Suprapubic skin (tissue), 3 donors: ENCODE measurements at regions not wholly inside any gene's neighbourhood (a gene's known extent, or its start where the extent isn't known, plus 50 kb on each side); places are given as distances from the start of the nearest gene placed in this dataset.

Experiments used
- EP300 ChIP-seq: sonication (generic); formaldehyde crosslinking; IDR thresholded peaks from one replicate; pipeline ENCODE4 v1.6.1; 2017; ENCODE audit warnings: antibody characterized with exemption
- POLR2A ChIP-seq, 2 donors: fragments of 450-650 bp; IDR thresholded peaks; one replicate each; pipeline ENCODE4 v1.6.1; 2017; ENCODE audit warnings: antibody characterized with exemption in 2 of 2, mild to moderate bottlenecking in 2 of 2, moderate library complexity in 2 of 2
- TF ChIP-seq, protein P1 (sequence below), 2 donors: fragments of 200-600 bp in 1 of 2; fragments of 450-650 bp in 1 of 2; sonication (generic) in 1 of 2; IDR thresholded peaks; one replicate each; pipeline ENCODE4 v1.5.1; 2016 to 2019; ENCODE audit warnings: antibody characterized with exemption in 2 of 2, mild to moderate bottlenecking in 1 of 2, moderate library complexity in 1 of 2

DNA sequence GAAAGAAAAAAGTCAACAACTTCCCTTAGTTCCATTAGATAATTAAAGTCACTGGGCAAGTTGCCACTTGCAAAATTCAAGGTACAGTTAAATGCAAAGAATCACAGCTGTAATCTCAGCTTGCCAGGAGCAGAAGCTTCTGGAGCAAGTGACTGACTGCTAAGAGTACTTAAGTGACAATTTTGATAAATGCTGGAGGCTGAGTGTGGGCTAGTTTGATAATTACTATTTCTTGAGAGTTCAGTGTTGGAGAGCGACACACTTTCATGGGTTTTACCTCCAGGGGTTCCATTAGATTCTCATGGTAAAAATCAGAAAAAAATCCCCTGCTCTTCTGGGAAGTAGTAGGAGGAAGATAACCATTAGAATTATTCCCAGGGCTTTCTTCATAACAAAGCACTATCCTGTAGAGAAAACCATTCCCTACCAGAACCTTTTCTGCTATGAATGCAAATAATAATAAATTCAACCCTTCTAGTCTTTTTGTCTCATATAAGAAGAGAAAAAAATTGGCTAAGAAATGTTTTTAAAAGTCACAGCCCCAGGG is 486.3 kb downstream of the POM121L12 start:
- no peak for TF ChIP-seq POLR2A (IDR thresholded peaks at IDR 0.05)
- TF ChIP-seq, protein P1, sequence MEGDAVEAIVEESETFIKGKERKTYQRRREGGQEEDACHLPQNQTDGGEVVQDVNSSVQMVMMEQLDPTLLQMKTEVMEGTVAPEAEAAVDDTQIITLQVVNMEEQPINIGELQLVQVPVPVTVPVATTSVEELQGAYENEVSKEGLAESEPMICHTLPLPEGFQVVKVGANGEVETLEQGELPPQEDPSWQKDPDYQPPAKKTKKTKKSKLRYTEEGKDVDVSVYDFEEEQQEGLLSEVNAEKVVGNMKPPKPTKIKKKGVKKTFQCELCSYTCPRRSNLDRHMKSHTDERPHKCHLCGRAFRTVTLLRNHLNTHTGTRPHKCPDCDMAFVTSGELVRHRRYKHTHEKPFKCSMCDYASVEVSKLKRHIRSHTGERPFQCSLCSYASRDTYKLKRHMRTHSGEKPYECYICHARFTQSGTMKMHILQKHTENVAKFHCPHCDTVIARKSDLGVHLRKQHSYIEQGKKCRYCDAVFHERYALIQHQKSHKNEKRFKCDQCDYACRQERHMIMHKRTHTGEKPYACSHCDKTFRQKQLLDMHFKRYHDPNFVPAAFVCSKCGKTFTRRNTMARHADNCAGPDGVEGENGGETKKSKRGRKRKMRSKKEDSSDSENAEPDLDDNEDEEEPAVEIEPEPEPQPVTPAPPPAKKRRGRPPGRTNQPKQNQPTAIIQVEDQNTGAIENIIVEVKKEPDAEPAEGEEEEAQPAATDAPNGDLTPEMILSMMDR (IDR thresholded peaks at IDR 0.05), result no peak
- no peak for TF ChIP-seq EP300
